ENCODE measurements at regions not wholly inside any gene's neighbourhood (a gene's known extent, or its start where the extent isn't known, plus 50 kb on each side); places are given as distances from the start of the nearest gene placed in this dataset.
"Not testable (repeated sequence)": the region's sequence is repeated elsewhere in the genome, so short reads cannot be mapped to it uniquely, and the experiment has no call there.

DNA sequence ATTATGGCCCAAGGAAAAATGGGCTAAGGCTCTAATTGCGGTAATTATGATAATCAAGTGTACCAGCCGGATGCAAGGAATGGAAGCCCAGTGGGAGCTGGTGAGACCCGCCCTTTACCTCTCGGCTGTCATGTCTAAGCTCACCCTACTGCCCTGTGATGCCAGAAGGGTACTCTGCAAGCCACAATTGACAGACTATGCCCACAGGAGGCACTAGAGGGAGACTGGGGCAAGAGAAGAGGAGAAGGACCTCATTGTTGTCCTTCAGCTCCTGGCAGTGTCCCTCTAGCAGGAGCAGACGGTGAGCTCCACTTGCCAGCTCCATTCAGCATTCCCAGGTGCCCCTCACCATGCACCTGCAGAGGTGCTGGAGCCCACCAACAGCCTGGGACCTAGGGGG lies 141.8 kb downstream of the SMIM20 start:
- Histone ChIP-seq H3K9me3 (no peaks in the 10 kb centered on the region), H3K4me3 (no peak overlapping the region), H3K27me3 (no peaks in the 10 kb centered on the region), H3K27ac (no peak overlapping the region), H3K36me3 (ENCODE audit: low read depth, missing control alignments) (no peaks in the 10 kb centered on the region), H3K4me1 (no peaks in the 10 kb centered on the region)
- intact Hi-C loops (cut with DNase I; ENCODE audit: low total_unique reads), result no loop called here
- DNase-seq, result no peak
- TF ChIP-seq, protein P1, sequence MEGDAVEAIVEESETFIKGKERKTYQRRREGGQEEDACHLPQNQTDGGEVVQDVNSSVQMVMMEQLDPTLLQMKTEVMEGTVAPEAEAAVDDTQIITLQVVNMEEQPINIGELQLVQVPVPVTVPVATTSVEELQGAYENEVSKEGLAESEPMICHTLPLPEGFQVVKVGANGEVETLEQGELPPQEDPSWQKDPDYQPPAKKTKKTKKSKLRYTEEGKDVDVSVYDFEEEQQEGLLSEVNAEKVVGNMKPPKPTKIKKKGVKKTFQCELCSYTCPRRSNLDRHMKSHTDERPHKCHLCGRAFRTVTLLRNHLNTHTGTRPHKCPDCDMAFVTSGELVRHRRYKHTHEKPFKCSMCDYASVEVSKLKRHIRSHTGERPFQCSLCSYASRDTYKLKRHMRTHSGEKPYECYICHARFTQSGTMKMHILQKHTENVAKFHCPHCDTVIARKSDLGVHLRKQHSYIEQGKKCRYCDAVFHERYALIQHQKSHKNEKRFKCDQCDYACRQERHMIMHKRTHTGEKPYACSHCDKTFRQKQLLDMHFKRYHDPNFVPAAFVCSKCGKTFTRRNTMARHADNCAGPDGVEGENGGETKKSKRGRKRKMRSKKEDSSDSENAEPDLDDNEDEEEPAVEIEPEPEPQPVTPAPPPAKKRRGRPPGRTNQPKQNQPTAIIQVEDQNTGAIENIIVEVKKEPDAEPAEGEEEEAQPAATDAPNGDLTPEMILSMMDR (IDR thresholded peaks at IDR 0.05), result no peak
- TF ChIP-seq POLR2A (IDR thresholded peaks at IDR 0.05), result no peak
- 78 to 94% methylated on average over 5 of the region's 5 CpGs for WGBS, 2 donors

DNA sequence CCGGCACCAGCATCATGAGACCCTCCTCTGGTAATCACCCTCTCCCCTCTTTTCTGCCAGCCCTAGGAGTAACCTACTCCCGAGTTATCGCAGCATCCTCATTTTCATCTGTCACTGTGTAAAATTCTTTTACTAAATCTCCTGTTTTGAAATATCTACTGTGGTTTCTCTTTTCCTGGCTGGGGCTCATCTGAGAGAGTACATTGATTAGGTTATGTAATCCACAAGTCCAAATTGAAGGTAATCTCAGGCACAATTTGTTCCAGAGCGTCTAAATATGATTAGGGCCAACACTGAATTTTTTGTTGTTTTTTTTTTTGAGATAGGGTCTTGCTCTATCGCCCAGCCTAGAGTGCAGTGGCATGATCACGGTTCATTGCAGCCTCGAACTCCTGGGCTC lies 142.4 kb downstream of the SMIM20 start:
- Histone ChIP-seq H3K27ac (no peak overlapping the region), H3K27me3 (no peaks in the 10 kb centered on the region), H3K4me1 (no peaks in the 10 kb centered on the region), H3K36me3 (ENCODE audit: low read depth, missing control alignments) (no peaks in the 10 kb centered on the region), H3K4me3 (no peak overlapping the region), H3K9me3 (no peaks in the 10 kb centered on the region)
- 85 to 87% methylated on average over 7 of the region's 7 CpGs for WGBS, 2 donors
- no peak for DNase-seq
- no peak for TF ChIP-seq POLR2A (IDR thresholded peaks at IDR 0.05)
- TF ChIP-seq, protein P1 (IDR thresholded peaks at IDR 0.05), result no peak
- intact Hi-C loops (cut with DNase I; ENCODE audit: low total_unique reads), result no loop called here

DNA sequence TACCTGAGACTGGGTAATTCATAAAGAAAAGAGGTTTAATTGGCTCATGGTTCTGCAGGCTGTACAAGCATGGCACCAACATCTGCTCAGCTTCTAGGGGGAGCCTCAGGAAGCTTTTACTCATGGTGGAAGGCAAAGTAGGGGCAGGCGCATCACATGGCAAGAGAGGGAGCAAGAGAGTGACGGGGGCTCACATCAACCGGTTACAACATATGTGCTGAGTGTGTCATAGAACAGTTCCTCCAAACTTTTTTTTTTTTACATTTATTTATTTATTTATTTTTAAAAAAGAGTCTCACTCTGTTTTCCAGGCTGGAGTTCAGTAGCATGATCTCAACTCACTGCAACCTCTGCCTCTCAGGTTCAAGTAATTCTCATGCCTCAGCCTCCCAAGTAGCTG lies 143.8 kb downstream of the SMIM20 start:
- DNase-seq; H3K9me3 ChIP-seq; H3K27me3 ChIP-seq; H3K4me1 ChIP-seq; H3K4me3 ChIP-seq; H3K36me3 ChIP-seq (ENCODE audit: low read depth, missing control alignments); H3K27ac ChIP-seq; intact Hi-C loops (cut with DNase I; ENCODE audit: low total_unique reads): not testable (repeated sequence)
- 91 to 95% methylated on average over 3 of the region's 3 CpGs for WGBS, 2 donors

DNA sequence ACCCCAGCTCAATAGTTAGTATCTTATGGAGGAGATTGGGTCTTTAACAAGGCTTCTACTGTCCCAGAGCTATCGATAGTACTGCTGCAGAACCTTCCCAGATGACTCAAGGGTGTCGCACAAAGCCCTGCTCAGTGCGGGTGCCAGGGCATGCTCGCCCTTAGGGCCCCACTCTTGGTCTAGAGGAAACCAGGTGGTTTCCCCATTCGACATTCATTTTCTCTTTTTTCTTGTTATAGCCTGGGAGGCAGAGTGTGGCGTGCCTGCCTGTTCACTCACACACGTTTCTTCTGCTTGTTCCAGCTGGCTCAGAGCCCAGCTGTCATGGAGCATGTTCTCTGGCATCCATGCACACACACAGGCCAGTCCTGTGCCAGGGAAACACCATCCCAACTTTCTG lies 144.5 kb downstream of the SMIM20 start:
- 69 to 79% methylated on average over 7 of the region's 7 CpGs for WGBS, 2 donors
- no peaks in the 10 kb centered on the region for H3K36me3 ChIP-seq (ENCODE audit: low read depth, missing control alignments)
- H3K9me3 ChIP-seq, result no peaks in the 10 kb centered on the region
- no peak for TF ChIP-seq POLR2A (IDR thresholded peaks at IDR 0.05)
- TF ChIP-seq, protein P1 (IDR thresholded peaks at IDR 0.05), result no peak
- H3K4me3 ChIP-seq, result no peak overlapping the region
- no peak for DNase-seq
- H3K27ac ChIP-seq, result no peak overlapping the region
- no peaks in the 10 kb centered on the region for H3K27me3 ChIP-seq
- H3K4me1 ChIP-seq, result no peaks in the 10 kb centered on the region
- intact Hi-C loops (cut with DNase I; ENCODE audit: low total_unique reads), result no loop called here

DNA sequence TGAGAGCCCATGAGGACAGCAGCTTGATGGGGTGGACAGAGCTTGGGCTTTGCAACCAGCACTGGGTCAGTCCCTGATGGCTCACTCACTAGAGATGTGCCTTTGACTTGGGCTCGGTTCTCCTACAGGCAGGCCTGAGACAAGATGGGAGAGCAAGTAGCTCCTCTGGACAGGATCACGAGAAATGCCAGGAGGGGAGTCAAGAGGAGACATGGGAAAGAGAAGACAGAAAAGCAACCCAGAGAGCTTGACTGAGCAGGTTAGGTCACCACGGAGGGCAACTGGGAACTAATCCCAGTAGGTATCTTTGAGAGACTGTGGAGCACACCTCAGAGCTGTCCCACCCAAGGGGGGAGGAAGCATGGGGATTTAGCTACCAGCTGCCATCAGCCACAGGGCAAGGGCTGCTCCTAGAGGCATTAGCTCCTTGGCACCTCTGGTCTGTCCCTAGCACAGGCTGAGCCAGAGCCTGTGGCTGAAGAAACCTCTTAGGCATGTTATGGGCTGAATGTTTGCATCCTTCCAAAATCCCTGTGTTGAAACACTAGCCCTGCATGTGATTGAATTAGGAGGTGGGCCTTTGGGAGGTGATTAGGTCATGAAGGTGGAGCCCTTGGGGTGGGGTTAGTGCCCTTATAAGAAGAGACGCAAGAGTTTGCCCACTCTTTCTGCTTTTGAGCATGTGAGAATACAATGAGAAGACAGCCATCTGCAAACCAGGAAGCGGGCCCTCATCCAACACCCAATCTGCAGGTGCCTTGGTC lies 145.6 kb downstream of the SMIM20 start:
- intact Hi-C loops (cut with DNase I; ENCODE audit: low total_unique reads), result no loop called here
- H3K27me3 ChIP-seq, result no peaks in the 10 kb centered on the region
- H3K9me3 ChIP-seq, result no peaks in the 10 kb centered on the region
- no peak overlapping the region for H3K4me3 ChIP-seq
- H3K36me3 ChIP-seq (ENCODE audit: low read depth, missing control alignments), result no peaks in the 10 kb centered on the region
- DNase-seq, result no peak
- TF ChIP-seq, protein P1 (IDR thresholded peaks at IDR 0.05), result no peak
- no peak for TF ChIP-seq POLR2A (IDR thresholded peaks at IDR 0.05)
- H3K27ac ChIP-seq, result no peak overlapping the region
- 92 to 95% methylated on average over 5 of the region's 5 CpGs for WGBS, 2 donors
- no peaks in the 10 kb centered on the region for H3K4me1 ChIP-seq

All from testis (tissue), 2 donors.